ENCODE measurements at regions not wholly inside any gene's neighbourhood (a gene's known extent, or its start where the extent isn't known, plus 50 kb on each side); places are given as distances from the start of the nearest gene placed in this dataset.
"Not testable (repeated sequence)": the region's sequence is repeated elsewhere in the genome, so short reads cannot be mapped to it uniquely, and the experiment has no call there.

GRCh38 chr6:93183531-93183972 is 235.8 kb downstream of the EPHA7 start:
- no peak for DNase-seq (ENCODE audit: low read depth)
- TF ChIP-seq, protein P1, sequence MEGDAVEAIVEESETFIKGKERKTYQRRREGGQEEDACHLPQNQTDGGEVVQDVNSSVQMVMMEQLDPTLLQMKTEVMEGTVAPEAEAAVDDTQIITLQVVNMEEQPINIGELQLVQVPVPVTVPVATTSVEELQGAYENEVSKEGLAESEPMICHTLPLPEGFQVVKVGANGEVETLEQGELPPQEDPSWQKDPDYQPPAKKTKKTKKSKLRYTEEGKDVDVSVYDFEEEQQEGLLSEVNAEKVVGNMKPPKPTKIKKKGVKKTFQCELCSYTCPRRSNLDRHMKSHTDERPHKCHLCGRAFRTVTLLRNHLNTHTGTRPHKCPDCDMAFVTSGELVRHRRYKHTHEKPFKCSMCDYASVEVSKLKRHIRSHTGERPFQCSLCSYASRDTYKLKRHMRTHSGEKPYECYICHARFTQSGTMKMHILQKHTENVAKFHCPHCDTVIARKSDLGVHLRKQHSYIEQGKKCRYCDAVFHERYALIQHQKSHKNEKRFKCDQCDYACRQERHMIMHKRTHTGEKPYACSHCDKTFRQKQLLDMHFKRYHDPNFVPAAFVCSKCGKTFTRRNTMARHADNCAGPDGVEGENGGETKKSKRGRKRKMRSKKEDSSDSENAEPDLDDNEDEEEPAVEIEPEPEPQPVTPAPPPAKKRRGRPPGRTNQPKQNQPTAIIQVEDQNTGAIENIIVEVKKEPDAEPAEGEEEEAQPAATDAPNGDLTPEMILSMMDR (IDR thresholded peaks at IDR 0.05; ENCODE audit: control insufficient read depth, extremely low read depth, insufficient read depth) = no peak

GRCh38 chr6:93182938-93183479 is 236.3 kb downstream of the EPHA7 start:
- H3K4me3 ChIP-seq (ENCODE audit: low read depth, low read length) = no peak overlapping the region
- DNase-seq (ENCODE audit: low read depth) = no peak
- TF ChIP-seq, protein P1 (IDR thresholded peaks at IDR 0.05; ENCODE audit: control insufficient read depth, extremely low read depth, insufficient read depth) = no peak

More at GRCh38 chr6:93183531-93183972, 235.8 kb downstream of the EPHA7 start:
- no peak overlapping the region for H3K4me3 ChIP-seq (ENCODE audit: low read depth, low read length)

GRCh38 chr6:93177918-93178317 is 241.4 kb downstream of the EPHA7 start:
- no peak for DNase-seq (ENCODE audit: low read depth)
- TF ChIP-seq, protein P1 (IDR thresholded peaks at IDR 0.05; ENCODE audit: control insufficient read depth, extremely low read depth, insufficient read depth) = no peak
- no peak overlapping the region for H3K4me3 ChIP-seq (ENCODE audit: low read depth, low read length)

DNA sequence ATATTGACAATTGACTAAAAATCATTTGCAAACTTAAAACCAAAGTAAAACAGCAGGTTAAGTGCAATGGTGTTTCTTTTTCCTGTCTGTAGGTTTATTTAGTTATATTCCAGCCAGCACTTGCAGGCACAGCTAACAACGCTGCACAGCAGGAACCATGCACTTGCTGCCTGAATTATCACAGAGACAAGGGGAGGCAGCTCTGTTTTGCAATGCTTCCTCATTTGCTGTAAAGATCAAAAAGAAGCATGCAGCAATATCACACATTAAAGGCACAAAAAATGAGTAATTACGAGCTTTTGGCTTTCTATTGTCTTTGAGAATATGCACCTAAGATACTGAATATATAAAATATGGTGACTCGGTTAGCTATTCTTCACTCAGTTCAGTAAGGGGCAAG is 241.9 kb downstream of the EPHA7 start:
- TF ChIP-seq, protein P1 (IDR thresholded peaks at IDR 0.05; ENCODE audit: control insufficient read depth, extremely low read depth, insufficient read depth) = no peak
- DNase-seq (ENCODE audit: low read depth) = no peak
- H3K4me3 ChIP-seq (ENCODE audit: low read depth, low read length) = no peak overlapping the region

DNA sequence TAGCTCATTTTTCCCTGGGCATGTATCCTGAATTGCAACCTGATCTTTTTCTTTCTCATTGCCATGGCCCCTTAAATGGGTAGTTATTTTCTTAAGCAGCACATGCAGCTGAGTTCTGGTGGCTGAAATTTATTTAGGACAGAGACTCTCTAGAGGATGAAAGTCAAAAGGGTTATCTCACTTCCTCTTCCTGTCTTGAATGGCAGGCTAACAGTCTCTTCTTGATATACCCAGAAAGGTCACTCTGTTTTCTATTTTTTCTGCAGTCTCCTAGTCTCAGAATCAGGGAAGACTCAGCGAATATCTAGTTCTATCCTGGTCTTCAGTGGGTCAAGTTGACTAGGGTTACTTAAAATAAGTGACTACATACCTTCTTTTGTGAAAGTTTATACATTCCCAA is 243.3 kb downstream of the EPHA7 start:
- no peak overlapping the region for H3K4me3 ChIP-seq (ENCODE audit: low read depth, low read length)
- DNase-seq (ENCODE audit: low read depth) = no peak
- TF ChIP-seq, protein P1 (IDR thresholded peaks at IDR 0.05; ENCODE audit: control insufficient read depth, extremely low read depth, insufficient read depth) = no peak

GRCh38 chr6:93173573-93173972 is 245.8 kb downstream of the EPHA7 start:
- not testable (repeated sequence) for DNase-seq (ENCODE audit: low read depth); H3K4me3 ChIP-seq (ENCODE audit: low read depth, low read length)

GRCh38 chr6:93165850-93166430 is 253.4 kb downstream of the EPHA7 start:
- TF ChIP-seq, protein P1 (IDR thresholded peaks at IDR 0.05; ENCODE audit: control insufficient read depth, extremely low read depth, insufficient read depth) = no peak
- DNase-seq (ENCODE audit: low read depth) = peak; percentile 81
- no peak overlapping the region for H3K4me3 ChIP-seq (ENCODE audit: low read depth, low read length)
